VCaP (cell line): ENCODE measurements at regions not wholly inside any gene's neighbourhood (a gene's known extent, or its start where the extent isn't known, plus 50 kb on each side); places are given as distances from the start of the nearest gene placed in this dataset.
"Not testable (repeated sequence)": the region's sequence is repeated elsewhere in the genome, so short reads cannot be mapped to it uniquely, and the experiment has no call there.

Experiments
- H3K27ac ChIP-seq: fragments of 450-650 bp; 2 replicates; pipeline ENCODE4 v1.5.1; 2017
- TF ChIP-seq, protein P1 (sequence below): fragments of 450-650 bp; conservative IDR thresholded peaks from 2 replicates; pipeline ENCODE4 v1.5.1; 2017; ENCODE audit warnings: mild to moderate bottlenecking, moderate library complexity

DNA sequence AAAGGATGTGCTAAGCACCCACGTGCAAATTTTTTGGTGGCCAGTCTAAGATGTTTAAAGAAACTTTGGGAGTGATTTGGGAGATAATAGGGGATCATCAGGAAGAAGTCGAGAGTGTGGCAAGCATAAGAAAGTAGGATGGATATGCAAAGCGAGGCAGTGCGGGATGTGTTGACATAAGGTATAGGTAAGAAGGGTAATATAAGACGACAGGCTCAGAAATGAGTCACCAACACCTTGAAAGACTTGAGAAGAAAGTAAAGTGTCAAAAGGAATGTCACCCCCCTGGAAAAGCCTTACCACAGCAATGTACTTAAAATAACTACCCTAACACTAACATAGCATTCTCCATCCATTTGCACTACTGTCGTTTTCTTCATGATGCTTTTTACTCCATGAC is 69.8 kb upstream of the BMP2K start:
- TF ChIP-seq, protein P1, sequence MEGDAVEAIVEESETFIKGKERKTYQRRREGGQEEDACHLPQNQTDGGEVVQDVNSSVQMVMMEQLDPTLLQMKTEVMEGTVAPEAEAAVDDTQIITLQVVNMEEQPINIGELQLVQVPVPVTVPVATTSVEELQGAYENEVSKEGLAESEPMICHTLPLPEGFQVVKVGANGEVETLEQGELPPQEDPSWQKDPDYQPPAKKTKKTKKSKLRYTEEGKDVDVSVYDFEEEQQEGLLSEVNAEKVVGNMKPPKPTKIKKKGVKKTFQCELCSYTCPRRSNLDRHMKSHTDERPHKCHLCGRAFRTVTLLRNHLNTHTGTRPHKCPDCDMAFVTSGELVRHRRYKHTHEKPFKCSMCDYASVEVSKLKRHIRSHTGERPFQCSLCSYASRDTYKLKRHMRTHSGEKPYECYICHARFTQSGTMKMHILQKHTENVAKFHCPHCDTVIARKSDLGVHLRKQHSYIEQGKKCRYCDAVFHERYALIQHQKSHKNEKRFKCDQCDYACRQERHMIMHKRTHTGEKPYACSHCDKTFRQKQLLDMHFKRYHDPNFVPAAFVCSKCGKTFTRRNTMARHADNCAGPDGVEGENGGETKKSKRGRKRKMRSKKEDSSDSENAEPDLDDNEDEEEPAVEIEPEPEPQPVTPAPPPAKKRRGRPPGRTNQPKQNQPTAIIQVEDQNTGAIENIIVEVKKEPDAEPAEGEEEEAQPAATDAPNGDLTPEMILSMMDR: no peak
- H3K27ac ChIP-seq: peak overlapping the region; percentile 89

DNA sequence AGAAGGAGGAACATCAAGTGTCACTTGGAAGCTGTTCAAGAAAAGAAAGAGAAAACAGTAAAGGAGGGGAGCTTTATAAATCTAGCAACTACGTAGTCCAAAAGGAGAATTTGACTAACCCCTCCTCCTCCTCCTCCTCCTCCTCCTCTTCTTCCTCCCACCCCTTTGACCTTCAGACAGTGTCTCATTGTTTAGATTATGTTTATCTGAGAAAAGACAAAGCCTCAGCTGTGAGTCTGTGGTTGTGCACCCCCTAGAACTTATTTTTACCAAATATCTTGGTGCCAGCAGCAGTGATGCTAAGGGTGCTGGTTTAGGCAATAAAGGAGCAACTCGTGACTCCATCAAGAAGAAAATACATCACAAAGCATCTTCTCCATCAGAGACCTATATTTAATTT is 68.9 kb upstream of the BMP2K start:
- H3K27ac ChIP-seq: peak overlapping the region; percentile 89
- TF ChIP-seq, protein P1: no peak

DNA sequence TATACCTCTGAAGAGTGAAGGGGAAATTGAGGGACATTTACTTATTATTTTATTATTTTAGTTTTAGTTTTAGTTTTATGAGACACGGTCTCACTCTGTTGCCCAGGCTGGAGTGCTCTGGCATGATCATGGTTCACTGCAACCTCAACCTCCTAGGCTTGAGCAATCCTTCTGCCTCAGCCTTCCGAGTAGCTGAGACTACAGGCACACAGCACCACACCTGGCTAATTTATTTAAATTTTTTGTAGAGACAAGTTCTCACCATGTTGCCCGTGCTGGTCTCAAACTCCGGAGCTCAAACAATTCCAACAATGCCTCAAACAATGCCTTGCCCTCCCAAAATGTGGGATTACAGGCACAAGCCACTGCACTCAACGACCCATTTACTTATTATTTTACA is 68.4 kb upstream of the BMP2K start:
- H3K27ac ChIP-seq: peak overlapping the region; percentile 89; the same call in 1 of the 2 replicates
- TF ChIP-seq, protein P1: no peak

DNA sequence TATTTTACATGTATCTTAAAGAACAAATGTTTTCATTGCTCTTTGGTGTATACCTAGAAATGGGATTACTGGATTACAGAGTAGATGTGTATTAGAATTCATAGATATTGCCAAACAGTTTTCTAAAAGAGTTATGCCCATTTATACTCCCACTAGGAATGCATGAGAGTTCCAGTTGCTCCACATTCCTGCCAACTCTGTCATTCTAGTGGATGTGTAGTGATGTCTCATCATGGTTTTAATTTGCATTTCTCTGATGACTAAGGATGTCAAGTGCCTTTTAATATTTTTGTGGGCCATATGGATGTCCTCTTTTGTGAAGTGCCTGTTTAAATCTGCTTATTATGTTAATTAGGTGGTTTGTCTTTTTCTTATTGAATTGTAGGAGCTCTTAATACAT is 65.6 kb upstream of the BMP2K start:
- TF ChIP-seq, protein P1: no peak

DNA sequence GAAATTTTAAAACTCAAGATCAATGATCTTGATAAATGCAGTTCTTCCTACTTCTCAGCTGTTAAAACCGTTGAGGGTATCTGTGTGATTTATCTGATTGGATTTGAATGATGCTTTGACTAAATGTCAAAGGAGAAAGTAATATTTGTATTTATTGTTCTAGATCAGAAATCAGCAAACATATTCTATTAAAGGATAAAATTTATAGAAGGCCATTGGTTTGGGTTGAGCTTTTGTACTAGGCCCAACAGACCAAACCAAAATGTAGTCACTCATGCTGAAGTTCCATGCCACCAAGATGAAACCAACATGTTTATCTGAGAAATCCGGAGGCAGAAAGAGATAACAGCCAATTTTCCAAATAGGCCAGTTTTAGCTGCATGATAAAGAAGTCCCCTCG is 64.5 kb upstream of the BMP2K start:
- TF ChIP-seq, protein P1: no peak
- H3K27ac ChIP-seq: no peak overlapping the region

More for the DNA sequence above, 65.6 kb upstream of the BMP2K start:
- no peak overlapping the region for H3K27ac ChIP-seq

DNA sequence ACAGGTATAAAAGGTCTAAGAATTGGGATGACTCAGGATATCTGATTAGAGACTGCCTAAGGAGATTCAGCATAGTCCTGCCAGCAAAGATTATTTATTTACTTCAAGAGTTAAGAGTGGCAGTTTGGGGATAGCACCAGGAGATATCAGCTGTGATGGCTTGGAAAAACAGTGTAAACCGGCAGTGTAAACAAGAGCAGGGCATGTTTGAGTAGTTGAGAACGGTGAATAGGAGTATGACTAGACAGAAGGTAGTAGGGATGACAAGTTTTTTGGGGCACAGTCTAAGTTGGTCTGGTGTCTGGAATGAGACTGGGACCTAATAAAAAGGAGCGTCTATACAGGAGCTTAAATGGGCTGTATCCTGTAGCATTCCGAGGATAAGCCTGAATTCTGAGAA is 61.6 kb upstream of the BMP2K start:
- H3K27ac ChIP-seq: not testable (repeated sequence)

DNA sequence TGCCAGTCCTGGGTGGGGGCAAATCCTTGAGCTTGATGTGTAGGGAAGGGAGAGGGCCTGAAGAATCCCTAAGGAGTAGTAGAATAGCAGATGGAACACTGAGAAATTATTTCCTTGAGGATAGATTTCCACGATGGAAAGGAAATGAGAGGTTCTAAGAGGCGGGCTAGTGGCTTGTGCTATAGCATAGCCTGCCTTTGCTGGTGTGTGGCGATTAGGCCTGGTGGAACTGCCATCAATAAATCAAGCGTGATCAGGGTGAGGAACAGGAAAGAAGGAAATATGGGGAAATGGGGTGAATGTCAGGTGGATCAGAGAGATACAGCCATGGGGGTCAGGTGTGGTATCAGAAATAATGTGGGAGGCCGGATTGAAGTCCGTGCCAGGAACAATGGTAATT is 60.8 kb upstream of the BMP2K start:
- H3K27ac ChIP-seq: not testable (repeated sequence)

DNA sequence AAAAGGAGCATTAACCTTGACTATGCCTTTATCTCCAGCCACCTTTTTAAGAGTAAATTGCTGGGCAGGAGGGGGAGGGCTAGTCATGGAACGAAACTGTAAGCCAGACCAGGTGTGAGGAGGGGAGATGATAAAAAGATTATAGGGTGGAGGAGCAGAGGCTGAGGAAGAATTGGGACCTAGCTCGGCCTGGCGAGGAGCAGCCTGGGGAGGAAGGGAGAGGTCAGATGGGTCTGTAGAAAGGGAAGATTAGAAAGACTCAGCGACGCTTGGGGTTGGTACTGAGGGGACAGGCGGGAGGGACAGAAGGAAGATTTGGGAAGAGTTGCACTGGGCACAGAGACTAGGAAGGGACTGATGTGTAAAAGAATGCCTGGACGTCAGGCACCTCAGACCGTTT is 58.4 kb upstream of the BMP2K start:
- not testable (repeated sequence) for H3K27ac ChIP-seq

DNA sequence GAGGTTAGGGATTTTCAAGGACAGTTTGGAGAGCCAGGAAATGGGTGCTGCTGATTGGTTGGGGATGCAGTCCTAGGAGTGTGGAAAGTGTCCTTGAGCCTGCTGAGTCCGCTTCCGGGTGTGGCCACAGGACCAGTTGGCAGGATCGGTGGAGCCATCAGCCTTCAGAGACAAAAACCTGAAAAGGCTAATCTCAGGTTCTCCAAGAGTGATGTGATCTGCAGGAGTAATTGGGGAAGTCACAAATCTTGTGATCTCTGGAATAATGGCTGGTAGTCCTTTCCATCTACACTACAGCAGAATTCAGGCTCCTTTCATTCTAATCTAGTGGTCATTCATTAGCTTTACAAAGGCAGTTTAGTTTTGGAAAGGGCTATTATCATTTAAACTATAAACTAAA is 55.9 kb upstream of the BMP2K start:
- TF ChIP-seq, protein P1: no peak
- no peak overlapping the region for H3K27ac ChIP-seq
